HG02798 (cell line): ENCODE measurements at regions not wholly inside any gene's neighbourhood (a gene's known extent, or its start where the extent isn't known, plus 50 kb on each side); places are given as distances from the start of the nearest gene placed in this dataset.
"Not testable (repeated sequence)": the region's sequence is repeated elsewhere in the genome, so short reads cannot be mapped to it uniquely, and the experiment has no call there.

Experiments
- ATAC-seq: cut with Tn5 transposase; IDR thresholded peaks from one replicate; pipeline ENCODE4 v1.9.1; 2021; ENCODE audit warnings: mild to moderate bottlenecking; ENCODE audit not compliant: unreplicated experiment, poor library complexity

DNA sequence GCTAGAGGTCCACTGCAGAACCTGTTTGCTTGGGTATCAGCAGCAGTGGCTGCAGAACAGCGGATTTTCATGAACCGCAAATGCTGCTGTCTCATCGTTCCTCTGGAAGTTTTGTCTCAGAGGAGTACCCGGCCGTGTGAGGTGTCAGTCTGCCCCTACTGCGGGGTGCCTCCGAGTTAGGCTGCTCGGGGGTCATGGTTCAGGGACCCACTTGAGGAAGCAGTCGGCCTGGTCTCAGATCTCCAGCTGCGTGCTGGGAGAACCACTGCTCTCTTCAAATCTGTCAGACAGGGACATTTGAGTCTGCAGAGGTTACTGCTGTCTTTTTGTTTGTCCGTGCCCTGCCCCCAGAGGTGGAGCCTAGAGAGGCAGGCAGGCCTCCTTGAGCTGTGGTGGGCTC, 109.5 kb upstream of the TMEM196 start:
- not testable (repeated sequence) for ATAC-seq

DNA sequence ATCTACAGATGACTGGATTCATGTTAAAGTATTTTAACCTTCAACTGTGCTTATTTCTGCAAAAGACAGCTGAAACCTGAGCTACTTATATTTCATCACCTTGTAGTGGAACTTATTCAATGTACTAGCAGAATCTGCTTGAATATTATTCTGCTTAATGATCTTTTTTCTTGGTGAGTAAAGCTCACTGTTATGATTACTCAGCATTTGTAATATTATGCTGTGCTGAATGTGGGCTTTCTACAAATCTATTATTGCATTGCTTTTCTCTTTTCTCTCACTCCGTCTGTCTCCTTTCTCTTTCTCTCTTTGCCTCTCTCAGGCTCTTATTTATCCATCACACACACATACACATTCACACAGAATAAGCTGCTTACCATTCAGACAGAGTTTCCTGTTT, 98.7 kb upstream of the TMEM196 start:
- ATAC-seq: no peak

DNA sequence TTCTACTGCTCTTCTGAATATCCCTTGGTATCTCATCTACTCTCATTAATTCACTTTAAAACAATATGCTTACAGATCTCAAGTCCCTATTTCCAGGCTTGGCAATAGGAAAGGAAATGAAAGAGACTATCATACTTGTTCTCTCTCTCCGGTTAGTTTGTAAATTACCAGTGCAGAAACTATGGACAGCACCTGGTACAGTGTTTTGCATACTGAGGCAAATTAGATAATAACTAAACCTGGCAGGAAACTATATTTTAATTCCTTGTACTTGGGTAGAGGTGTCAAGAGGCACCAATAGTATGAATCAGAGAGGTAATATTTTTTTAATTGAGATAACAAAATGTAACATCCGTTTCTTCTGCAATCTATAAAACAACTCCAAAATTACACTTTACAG, 97.7 kb upstream of the TMEM196 start:
- no peak for ATAC-seq

DNA sequence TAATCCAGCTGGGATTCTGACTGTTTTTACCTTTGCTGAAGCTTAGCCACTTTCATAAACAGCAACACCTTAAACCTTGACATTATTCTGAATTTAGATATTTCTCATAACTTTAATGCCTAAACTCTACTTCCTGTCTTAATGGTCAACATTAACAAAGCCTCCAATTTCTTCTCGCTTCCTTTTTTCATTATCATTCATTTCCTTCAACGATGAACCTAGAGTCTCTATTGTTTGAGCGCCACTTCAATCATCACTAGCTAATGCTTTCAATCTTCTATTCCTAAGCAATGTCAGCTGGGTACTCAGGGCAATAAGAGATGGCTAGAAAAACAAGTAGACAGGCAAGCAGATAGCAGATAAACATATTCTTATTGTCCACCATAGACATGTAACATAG, 96.6 kb upstream of the TMEM196 start:
- ATAC-seq: no peak

DNA sequence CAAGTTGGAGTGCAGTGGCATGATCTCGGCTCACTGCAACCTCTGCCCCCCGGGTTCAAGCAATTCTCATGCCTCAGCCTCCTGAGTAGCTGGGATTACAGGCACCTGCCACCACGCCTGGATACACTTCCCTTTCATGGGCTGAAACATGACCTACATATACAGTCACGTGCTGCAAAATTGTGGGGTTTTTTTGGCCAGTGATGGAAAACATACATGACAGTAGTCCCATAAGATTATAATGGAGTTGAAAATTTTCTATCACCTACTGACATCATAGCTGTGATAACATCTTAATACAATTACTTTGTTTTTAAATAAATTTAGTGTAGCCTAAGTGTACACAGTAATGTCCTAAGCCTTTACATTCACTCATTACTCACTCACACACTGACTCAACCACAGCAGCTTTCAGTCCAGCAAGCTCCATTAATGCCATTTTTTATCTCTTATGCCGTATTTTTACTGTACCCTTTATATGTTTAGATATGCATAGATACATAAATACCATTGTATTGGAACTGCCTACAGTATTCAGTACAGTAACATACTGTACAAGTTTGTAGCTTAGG, 79.9 kb upstream of the TMEM196 start:
- no peak for ATAC-seq

DNA sequence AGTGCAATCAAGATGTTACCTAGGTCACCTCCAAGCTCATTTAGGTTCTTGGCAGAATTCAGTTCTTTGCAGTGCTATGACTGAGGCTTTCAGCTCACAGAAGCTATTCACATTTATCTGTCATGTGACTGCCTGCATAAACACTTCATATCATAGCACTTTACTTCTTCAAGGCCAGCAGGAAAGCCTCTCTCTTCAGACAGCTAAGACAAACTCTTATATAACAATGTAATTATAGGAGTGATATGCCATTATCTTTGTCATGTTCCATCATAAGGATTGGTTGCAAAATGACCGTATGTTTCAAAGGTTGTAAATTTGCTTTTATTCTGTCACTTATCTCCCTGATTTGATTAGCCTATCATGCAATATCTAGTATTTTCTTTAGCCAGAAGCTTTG, 78.8 kb upstream of the TMEM196 start:
- ATAC-seq: no peak

DNA sequence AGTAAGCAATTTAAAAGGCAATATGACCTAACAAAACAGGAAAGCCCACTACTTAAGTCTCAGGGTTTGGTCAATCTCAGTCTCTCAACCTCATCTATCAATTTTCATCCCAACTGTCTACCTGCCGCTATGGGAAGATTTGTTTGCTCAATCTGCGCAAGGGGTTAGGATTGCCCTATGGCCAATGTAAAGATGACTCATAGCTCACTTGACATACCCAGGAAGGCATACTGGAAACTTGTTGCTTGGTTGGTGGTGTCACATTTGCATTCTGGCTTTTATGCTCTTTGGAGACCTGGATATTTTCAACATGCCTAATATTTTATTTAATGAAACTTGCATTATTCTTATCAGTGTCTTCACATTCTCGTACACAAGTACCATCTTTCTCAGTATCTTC, 78.1 kb upstream of the TMEM196 start:
- no peak for ATAC-seq

DNA sequence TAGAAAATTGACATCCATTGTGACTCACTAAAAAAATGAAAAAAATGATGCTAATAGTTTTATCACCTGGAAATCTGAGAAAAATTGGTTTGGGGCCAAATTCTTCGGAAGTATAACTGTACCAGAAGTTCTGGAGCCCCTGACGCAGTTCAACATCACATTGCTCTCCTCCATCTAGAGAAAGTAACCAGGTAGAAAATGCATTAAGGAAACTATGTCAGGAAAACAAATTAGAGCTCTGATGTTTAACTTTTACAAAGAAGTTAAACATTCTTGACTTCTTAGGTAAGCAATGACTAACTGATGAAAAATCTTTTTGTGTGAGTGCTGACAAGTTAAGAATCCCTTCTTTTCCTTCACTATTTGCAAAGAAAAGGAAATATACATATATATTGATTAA, 61.1 kb upstream of the TMEM196 start:
- no peak for ATAC-seq

DNA sequence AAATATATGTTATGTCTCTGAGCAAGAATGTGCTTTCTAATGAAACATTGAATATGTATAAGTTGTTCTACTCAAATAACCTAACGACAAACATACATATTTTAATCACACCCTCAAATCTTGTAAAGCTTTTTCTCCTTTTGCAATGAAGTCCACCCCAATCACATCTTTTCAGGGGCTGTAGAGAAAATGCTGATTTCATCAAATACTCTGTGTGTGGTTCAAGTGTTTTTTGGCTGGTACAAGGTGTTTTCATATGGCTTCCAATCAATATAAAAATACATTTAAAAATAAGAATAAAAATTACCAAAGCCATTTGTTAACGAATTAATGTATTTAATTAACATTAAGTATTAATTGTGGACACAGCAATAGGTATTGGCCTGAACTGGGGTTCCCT, 57.2 kb upstream of the TMEM196 start:
- no peak for ATAC-seq
